Epithelial cell of esophagus (primary cell): ENCODE measurements at regions not wholly inside any gene's neighbourhood (a gene's known extent, or its start where the extent isn't known, plus 50 kb on each side); places are given as distances from the start of the nearest gene placed in this dataset.
A peak's percentile ranks its signal among the peaks of the same experiment; 100 is the strongest.

Experiments
- DNase-seq: peaks from one replicate; pipeline ENCODE4 v3.0.0; 2010; ENCODE audit warnings: low read depth
- H3K4me3 ChIP-seq: 2 replicates; pipeline ENCODE4 v1.5.1; 2011; ENCODE audit warnings: mild to moderate bottlenecking, low read length, control low read depth
- TF ChIP-seq, protein P1 (sequence below): IDR thresholded peaks from 2 replicates; pipeline ENCODE4 v1.5.1; 2011; ENCODE audit warnings: low read depth, mild to moderate bottlenecking, low read length, control low read depth, inconsistent platforms; ENCODE audit not compliant: insufficient read depth; ENCODE audit errors: missing control alignments

DNA sequence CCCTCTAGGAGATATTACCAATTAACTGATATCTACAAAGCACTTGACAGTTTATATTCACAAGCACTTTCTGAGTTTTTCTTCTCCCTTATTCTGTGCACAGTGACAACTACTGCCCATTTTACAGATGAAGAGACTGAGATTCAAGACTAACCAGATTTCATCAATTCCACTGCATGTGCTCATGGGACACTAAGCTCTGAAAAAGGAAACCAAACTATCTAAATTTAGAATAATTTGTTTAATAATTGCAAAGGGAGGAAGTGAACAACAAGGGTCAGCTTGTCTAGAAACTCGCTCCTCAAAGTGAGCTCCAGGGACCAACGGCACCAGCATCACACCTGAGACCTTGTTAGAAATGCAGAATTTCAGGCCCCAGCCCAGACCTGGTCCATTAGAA is 50.8 kb upstream of the MYLIP start:
- TF ChIP-seq, protein P1, sequence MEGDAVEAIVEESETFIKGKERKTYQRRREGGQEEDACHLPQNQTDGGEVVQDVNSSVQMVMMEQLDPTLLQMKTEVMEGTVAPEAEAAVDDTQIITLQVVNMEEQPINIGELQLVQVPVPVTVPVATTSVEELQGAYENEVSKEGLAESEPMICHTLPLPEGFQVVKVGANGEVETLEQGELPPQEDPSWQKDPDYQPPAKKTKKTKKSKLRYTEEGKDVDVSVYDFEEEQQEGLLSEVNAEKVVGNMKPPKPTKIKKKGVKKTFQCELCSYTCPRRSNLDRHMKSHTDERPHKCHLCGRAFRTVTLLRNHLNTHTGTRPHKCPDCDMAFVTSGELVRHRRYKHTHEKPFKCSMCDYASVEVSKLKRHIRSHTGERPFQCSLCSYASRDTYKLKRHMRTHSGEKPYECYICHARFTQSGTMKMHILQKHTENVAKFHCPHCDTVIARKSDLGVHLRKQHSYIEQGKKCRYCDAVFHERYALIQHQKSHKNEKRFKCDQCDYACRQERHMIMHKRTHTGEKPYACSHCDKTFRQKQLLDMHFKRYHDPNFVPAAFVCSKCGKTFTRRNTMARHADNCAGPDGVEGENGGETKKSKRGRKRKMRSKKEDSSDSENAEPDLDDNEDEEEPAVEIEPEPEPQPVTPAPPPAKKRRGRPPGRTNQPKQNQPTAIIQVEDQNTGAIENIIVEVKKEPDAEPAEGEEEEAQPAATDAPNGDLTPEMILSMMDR: no peak
- DNase-seq: no peak

DNA sequence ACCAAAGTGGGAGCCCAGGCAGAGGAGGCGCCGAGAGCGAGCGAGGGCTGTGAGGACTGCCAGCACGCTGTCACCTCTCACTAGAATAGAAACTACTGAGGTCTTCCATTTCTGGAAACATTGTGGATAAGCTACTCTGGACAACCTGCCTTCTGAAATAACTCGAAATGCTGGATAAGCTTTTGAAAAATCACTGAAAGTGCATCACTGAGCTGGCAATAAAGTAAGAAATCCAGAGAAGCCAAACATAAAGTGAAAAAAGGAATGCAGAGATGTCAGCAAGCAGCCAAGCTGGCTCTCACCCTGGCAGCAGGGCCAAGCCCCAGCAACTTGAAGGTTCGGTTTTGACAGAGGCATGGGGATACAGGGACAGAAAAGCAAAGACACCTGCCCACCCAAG is 59.2 kb upstream of the MYLIP start:
- DNase-seq: no peak
- TF ChIP-seq, protein P1: no peak
- no peak overlapping the region for H3K4me3 ChIP-seq

More for the DNA sequence above, 50.8 kb upstream of the MYLIP start:
- no peak overlapping the region for H3K4me3 ChIP-seq

DNA sequence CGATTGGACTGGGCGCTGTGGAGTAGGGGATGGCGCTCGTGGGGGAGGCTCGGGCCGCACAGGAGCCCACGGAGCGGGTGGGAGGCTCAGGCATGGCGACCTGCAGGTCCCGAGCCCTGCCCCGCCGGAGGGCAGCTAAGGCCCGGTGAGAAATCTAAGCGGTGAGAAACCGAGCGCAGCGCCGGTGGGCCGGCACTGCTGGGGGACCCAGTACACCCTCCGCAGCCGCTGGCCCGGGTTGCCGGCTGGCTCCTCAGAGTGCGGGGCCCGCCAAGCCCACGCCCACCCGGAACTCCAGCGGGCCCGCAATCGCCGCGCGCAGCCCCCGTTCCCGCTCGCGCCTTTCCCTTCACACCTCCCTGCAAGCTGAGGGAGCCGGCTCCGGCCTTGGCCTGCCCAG is 59.7 kb upstream of the MYLIP start:
- TF ChIP-seq, protein P1: no peak
- no peak for DNase-seq
- no peak overlapping the region for H3K4me3 ChIP-seq

DNA sequence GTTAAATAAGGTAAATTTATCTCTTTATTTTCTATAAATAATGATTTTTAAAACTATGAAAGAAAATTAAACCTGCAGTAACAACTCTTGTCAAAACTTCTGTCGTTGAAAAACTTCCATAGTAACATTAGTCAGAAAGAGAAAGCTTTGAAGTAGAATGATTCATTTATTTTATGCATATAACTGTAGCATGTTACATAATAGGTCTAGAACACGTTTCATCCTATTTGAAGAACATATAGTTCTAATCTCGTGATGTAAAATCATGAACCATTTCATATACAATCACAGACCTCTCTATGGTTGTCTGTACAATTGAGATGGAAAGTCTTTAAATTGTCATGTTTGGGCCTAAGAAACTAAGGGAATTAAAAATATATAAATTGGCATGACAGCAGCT is 61.3 kb upstream of the MYLIP start:
- no peak overlapping the region for H3K4me3 ChIP-seq
- DNase-seq: peak; percentile 52
- TF ChIP-seq, protein P1: no peak

DNA sequence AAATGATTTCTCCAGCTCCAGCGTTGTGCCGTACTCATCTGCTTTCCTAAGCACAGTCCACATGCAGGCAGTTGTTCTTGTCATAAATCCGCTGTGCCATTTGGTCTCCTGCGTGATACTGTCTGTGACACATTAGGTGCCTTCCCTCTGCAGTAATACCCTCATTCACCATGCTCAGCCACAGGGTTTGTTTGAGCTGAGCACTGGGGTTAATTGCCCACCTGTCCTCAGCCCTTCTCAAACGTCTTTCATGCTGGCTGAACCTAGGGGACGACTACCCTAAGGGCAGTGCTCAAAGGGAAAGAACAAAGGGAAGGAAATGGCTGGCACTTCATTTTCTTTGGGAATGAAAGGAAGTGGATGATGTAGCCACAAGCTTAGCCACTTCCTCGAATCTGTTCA is 64.2 kb upstream of the MYLIP start:
- no peak for DNase-seq

DNA sequence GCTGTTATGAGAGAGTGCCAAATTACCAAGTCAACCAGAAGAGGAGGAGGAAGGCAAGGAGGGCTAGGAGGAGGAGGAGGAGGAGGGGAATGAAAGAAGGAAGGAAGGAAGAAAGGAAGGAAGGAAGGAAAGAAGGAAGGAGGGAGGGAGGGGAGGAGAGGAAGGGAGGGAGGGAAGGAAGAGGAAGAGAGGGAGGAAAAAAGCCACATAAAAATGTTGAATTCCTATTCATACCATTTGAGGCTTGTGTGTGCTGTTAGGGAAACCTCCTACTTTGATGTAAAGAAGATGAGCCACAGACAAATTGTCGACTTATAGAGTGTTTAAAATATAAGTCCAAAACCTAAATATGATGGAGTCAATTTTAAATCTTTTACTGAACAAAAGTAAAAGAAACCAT is 65.3 kb upstream of the MYLIP start:
- no peak for DNase-seq
- TF ChIP-seq, protein P1: no peak
- H3K4me3 ChIP-seq: no peak overlapping the region

More for the DNA sequence above, 64.2 kb upstream of the MYLIP start:
- TF ChIP-seq, protein P1: no peak
- no peak overlapping the region for H3K4me3 ChIP-seq

DNA sequence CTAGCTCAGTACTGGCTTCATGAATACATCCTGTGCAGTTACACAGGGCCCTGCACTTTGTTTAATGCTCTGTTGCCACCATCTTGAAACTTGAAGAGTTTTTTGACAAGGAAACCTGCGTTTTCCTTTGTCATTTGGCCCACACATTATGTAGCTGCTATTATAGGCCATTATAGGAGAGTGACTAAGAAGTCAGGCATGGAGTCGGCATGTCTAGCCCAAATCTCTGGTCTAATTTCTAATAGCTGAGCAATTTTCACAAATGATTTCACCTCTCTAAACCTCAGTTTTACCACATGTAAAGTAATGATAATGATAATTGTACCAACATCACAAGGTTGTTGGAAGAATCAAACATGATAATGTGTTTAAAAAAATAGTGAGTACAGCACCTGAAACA is 67.1 kb upstream of the MYLIP start:
- DNase-seq: no peak
- no peak overlapping the region for H3K4me3 ChIP-seq
- TF ChIP-seq, protein P1: no peak
